ENCODE measurements at regions not wholly inside any gene's neighbourhood (a gene's known extent, or its start where the extent isn't known, plus 50 kb on each side); places are given as distances from the start of the nearest gene placed in this dataset.

- TF ChIP-seq REST (IDR thresholded peaks at IDR 0.05; ENCODE audit: insufficient read depth in 1 of 2, low read depth in 2 of 2, low read length in 2 of 2) (no peak), SIN3A (IDR thresholded peaks at IDR 0.05; ENCODE audit: borderline replicate concordance, insufficient read depth, low read length) (no peak)
Observed at GRCh38 chr3:117611211-117611610, 901.6 kb downstream of the TUSC7 start.

Measured in PFSK-1 (cell line).